WERI-Rb-1 (cell line): ENCODE measurements at regions not wholly inside any gene's neighbourhood (a gene's known extent, or its start where the extent isn't known, plus 50 kb on each side); places are given as distances from the start of the nearest gene placed in this dataset.
"Not testable (repeated sequence)": the region's sequence is repeated elsewhere in the genome, so short reads cannot be mapped to it uniquely, and the experiment has no call there.

Source experiments
- DNase-seq: peaks from one replicate; pipeline ENCODE4 v3.0.0-alpha.2; 2020
- H3K27ac ChIP-seq: fragments of 250-450 bp; sonication (Bioruptor Pico); 2 replicates; pipeline ENCODE4 v1.5.1; 2020; ENCODE audit warnings: mild to moderate bottlenecking, moderate library complexity
- H3K27me3 ChIP-seq: fragments of 250-450 bp; sonication (Bioruptor Pico); 2 replicates; pipeline ENCODE4 v1.5.1; 2021; ENCODE audit warnings: mild to moderate bottlenecking, low read depth, moderate library complexity; ENCODE audit not compliant: insufficient read depth, severe bottlenecking
- H3K36me3 ChIP-seq: fragments of 250-450 bp; sonication (Bioruptor Pico); 2 replicates; pipeline ENCODE4 v1.5.1; 2020; ENCODE audit warnings: mild to moderate bottlenecking, moderate library complexity
- H3K4me3 ChIP-seq: 2 replicates; pipeline ENCODE4 v1.5.1; 2011; ENCODE audit warnings: low read depth, mild to moderate bottlenecking, control low read depth, low read length
- H3K9me3 ChIP-seq: fragments of 250-450 bp; sonication (Bioruptor Pico); 2 replicates; pipeline ENCODE4 v1.5.1; 2021; ENCODE audit warnings: mild to moderate bottlenecking, moderate library complexity; ENCODE audit not compliant: severe bottlenecking
- CTCF ChIP-seq: IDR thresholded peaks from 2 replicates; pipeline ENCODE4 v1.5.1; 2011; ENCODE audit warnings: low read depth, mild to moderate bottlenecking, control low read depth, inconsistent platforms, low read length

- TF ChIP-seq CTCF: no peak
- no peaks in the 10 kb centered on the region for H3K27me3 ChIP-seq
- H3K36me3 ChIP-seq: no peaks in the 10 kb centered on the region
- no peak overlapping the region for H3K4me3 ChIP-seq
- H3K27ac ChIP-seq: no peak overlapping the region
- no peaks in the 10 kb centered on the region for H3K9me3 ChIP-seq
- no peak for DNase-seq
These were observed 354.9 kb downstream of the CETN3 start for GRCh38 chr5:90054612-90055011.

GRCh38 chr5:90051756-90052155 is 357.8 kb downstream of the CETN3 start:
- Histone ChIP-seq H3K27ac (no peak overlapping the region), H3K36me3 (no peaks in the 10 kb centered on the region), H3K9me3 (no peaks in the 10 kb centered on the region), H3K4me3 (no peak overlapping the region), H3K27me3 (no peaks in the 10 kb centered on the region)
- no peak for DNase-seq
- TF ChIP-seq CTCF: no peak

- H3K4me3 ChIP-seq: no peak overlapping the region
- H3K27me3 ChIP-seq: no peaks in the 10 kb centered on the region
- TF ChIP-seq CTCF: no peak
- no peak for DNase-seq
- no peaks in the 10 kb centered on the region for H3K36me3 ChIP-seq
- no peaks in the 10 kb centered on the region for H3K9me3 ChIP-seq
- no peak overlapping the region for H3K27ac ChIP-seq
These were observed 359.5 kb downstream of the CETN3 start for GRCh38 chr5:90050103-90050502.

- no peak for TF ChIP-seq CTCF
- Histone ChIP-seq H3K9me3 (no peaks in the 10 kb centered on the region), H3K36me3 (no peaks in the 10 kb centered on the region), H3K27ac (no peak overlapping the region), H3K4me3 (no peak overlapping the region), H3K27me3 (no peaks in the 10 kb centered on the region)
- DNase-seq: no peak
These were observed 362.4 kb downstream of the CETN3 start for GRCh38 chr5:90047113-90047512.

GRCh38 chr5:90040082-90040481 is 369.5 kb downstream of the CETN3 start:
- H3K9me3 ChIP-seq, H3K27ac ChIP-seq, H3K27me3 ChIP-seq: not testable (repeated sequence)

GRCh38 chr5:90037646-90038045 is 371.9 kb downstream of the CETN3 start:
- H3K9me3 ChIP-seq: no peaks in the 10 kb centered on the region
- H3K36me3 ChIP-seq: no peaks in the 10 kb centered on the region
- H3K27ac ChIP-seq: no peak overlapping the region
- H3K4me3 ChIP-seq: no peak overlapping the region
- H3K27me3 ChIP-seq: no peaks in the 10 kb centered on the region
- DNase-seq: peak; percentile 15
- TF ChIP-seq CTCF: no peak

More at GRCh38 chr5:90040082-90040481, 369.5 kb downstream of the CETN3 start:
- not testable (repeated sequence) for H3K36me3 ChIP-seq, DNase-seq, H3K4me3 ChIP-seq
